Ascending aorta (tissue), 2 donors: ENCODE measurements at regions not wholly inside any gene's neighbourhood (a gene's known extent, or its start where the extent isn't known, plus 50 kb on each side); places are given as distances from the start of the nearest gene placed in this dataset.
"Not testable (repeated sequence)": the region's sequence is repeated elsewhere in the genome, so short reads cannot be mapped to it uniquely, and the experiment has no call there.

Source experiments
- DNase-seq, 2 donors: peaks; one replicate each; pipeline ENCODE4 v3.0.0-alpha.2; 2019; ENCODE audit warnings: low spot score in 2 of 2
- H3K27ac ChIP-seq, 2 donors: fragments of 200-600 bp; sonication (generic); one replicate each; pipeline ENCODE4 v1.5.1; 2016 to 2017; ENCODE audit warnings: mild to moderate bottlenecking in 1 of 2
- H3K27me3 ChIP-seq: fragments of 200-600 bp; sonication (generic); one replicate; pipeline ENCODE4 v1.5.1; 2017
- H3K36me3 ChIP-seq, 2 donors: fragments of 200-600 bp; sonication (generic); one replicate each; pipeline ENCODE4 v1.5.1; 2016
- H3K4me1 ChIP-seq, 2 donors: fragments of 200-600 bp; sonication (generic); one replicate each; pipeline ENCODE4 v1.5.1; 2016 to 2017; ENCODE audit warnings: mild to moderate bottlenecking in 1 of 2
- H3K4me3 ChIP-seq, 2 donors: fragments of 200-600 bp; sonication (generic); one replicate each; pipeline ENCODE4 v1.5.1; 2016 to 2017; ENCODE audit warnings: mild to moderate bottlenecking in 1 of 2
- H3K9me3 ChIP-seq, 2 donors: fragments of 200-600 bp; sonication (generic); one replicate each; pipeline ENCODE4 v1.5.1; 2016
- intact Hi-C: fragments of 100-400 bp; cut with DNase I; formaldehyde crosslinking; loops from one replicate; pipeline ENCODE4 v1.15.1; 2023
- TF ChIP-seq, protein P1 (sequence below), 3 experiments: fragments of 200-600 bp in 2 of 3; fragments of 450-650 bp in 1 of 3; sonication (generic) in 2 of 3; IDR thresholded peaks; one replicate each; pipeline ENCODE4 v1.5.1; 2016 to 2019; ENCODE audit warnings: antibody characterized with exemption in 3 of 3, mild to moderate bottlenecking in 1 of 3, moderate library complexity in 1 of 3

DNA sequence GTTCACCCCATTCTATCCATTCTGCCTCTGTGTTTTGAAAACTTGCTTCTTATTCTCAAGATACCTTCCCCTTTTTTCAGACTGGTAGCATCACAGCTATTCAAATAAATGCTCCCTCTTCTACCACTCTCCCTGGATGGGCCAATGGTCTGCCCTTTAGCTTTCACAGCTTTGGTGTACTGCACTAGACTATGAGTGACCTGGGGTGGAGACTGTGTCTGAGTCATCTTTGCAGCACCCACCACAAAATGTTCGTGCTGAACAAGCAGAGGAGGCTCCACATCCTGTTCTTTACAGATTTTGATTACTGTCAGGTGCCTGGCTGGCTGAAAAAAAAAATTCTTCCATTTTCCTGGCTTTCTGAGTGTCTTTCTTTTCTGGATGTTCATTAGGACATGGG is 1104.1 kb upstream of the TMEM132C start:
- Histone ChIP-seq H3K36me3 (no peaks in the 10 kb centered on the region), H3K9me3 (no peaks in the 10 kb centered on the region), H3K4me1 (no peaks in the 10 kb centered on the region), H3K27ac (no peak overlapping the region), H3K27me3 (no peaks in the 10 kb centered on the region), H3K4me3 (no peak overlapping the region)
- intact Hi-C loops = no loop called here
- no peak for DNase-seq
- TF ChIP-seq, protein P1, sequence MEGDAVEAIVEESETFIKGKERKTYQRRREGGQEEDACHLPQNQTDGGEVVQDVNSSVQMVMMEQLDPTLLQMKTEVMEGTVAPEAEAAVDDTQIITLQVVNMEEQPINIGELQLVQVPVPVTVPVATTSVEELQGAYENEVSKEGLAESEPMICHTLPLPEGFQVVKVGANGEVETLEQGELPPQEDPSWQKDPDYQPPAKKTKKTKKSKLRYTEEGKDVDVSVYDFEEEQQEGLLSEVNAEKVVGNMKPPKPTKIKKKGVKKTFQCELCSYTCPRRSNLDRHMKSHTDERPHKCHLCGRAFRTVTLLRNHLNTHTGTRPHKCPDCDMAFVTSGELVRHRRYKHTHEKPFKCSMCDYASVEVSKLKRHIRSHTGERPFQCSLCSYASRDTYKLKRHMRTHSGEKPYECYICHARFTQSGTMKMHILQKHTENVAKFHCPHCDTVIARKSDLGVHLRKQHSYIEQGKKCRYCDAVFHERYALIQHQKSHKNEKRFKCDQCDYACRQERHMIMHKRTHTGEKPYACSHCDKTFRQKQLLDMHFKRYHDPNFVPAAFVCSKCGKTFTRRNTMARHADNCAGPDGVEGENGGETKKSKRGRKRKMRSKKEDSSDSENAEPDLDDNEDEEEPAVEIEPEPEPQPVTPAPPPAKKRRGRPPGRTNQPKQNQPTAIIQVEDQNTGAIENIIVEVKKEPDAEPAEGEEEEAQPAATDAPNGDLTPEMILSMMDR (IDR thresholded peaks at IDR 0.05) = no peak

DNA sequence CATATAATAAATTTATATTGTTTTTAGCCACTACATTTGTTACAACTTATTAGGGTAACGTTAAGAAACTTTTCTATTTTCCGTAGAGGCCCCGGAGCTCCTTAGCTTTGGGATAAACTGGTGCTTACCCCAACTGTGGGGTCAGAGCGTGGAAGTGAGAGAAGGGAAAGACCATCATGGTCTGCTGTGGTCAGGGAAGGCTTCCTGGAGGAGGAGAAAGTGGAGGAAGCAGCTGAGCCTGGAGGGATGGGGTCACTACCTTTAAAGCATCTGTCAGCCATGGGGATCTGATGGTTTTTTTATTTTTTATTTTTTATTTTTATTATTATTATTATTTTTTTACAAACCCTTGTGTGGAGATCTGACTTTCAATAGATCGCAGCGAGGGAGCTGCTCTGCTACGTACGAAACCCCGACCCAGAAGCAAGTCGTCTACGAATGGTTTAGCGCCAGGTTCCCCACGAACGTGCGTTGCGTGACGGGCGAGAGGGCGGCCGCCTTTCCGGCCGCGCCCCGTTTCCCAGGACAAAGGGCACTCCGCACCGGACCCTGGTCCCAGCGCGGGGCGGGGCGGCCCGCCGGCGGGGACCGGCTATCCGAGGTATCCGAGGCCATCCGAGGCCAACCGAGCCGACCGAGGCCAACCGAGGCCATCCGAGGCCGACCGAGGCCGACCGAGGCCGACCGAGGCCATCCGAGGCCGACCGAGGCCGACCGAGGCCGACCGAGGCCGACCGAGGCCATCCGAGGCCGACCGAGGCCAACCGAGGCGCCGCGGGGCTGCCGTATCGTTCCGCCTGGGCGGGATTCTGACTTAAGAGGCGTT is 1101.2 kb upstream of the TMEM132C start:
- H3K9me3 ChIP-seq = no peaks in the 10 kb centered on the region
- H3K4me3 ChIP-seq = peak overlapping the region; percentile 37 to 65
- no peaks in the 10 kb centered on the region for H3K27me3 ChIP-seq
- TF ChIP-seq, protein P1 (IDR thresholded peaks at IDR 0.05) = no peak
- intact Hi-C loops = no loop called here
- no peaks in the 10 kb centered on the region for H3K36me3 ChIP-seq
- peak; percentile 18 to 76 for DNase-seq
- H3K27ac ChIP-seq = peak overlapping the region; percentile 6 to 38
- H3K4me1 ChIP-seq = no peaks in the 10 kb centered on the region

DNA sequence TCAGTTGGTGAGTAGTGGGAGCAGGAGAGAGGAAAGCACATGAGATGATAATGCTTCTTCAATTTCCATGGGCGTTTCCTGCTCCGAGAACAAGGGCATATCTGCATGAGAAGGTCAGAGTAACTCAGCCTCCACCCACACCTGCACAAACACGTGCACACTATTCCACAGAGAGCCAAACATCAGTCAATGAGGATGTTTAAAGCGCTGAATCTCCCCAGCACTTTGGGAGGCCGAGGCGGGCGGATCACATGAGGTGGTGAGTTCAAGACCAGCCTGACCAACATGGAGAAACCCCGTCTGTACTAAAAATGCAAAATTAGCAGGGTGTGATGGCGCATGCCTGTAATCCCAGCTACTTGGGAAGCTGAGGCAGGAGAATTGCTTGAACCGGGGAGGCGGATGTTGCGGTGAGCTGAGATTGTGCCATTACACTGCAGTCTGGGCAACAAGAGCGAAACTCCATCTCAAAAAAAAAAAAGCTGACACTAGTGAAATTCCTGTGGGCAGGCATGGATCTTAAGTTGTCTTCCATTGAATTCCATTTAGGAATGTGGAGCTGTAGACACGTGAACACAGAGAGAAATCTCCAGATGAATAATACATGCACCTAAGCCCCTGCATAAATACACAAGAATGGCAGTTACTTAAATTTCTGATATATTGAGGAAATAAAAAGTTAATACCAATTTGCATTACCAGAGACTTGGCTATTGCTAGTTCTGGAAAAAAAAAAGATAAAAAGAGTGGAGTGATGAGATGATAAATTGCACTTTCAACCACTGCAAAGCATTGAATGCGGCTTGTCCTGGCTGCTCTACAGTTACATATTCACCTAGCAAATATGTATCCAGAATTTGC is 1097.4 kb upstream of the TMEM132C start:
- H3K9me3 ChIP-seq = no peaks in the 10 kb centered on the region
- H3K27me3 ChIP-seq = no peaks in the 10 kb centered on the region
- no peaks in the 10 kb centered on the region for H3K4me1 ChIP-seq
- TF ChIP-seq, protein P1 (IDR thresholded peaks at IDR 0.05) = no peak
- intact Hi-C loops = no loop called here
- DNase-seq = no peak
- H3K36me3 ChIP-seq = no peaks in the 10 kb centered on the region
- no peak overlapping the region for H3K4me3 ChIP-seq
- H3K27ac ChIP-seq = no peak overlapping the region

GRCh38 chr12:127170226-127171180 is 1096.5 kb upstream of the TMEM132C start:
- intact Hi-C loops = no loop called here
- no peak overlapping the region for H3K27ac ChIP-seq
- DNase-seq = no peak
- no peaks in the 10 kb centered on the region for H3K4me1 ChIP-seq
- no peaks in the 10 kb centered on the region for H3K27me3 ChIP-seq
- TF ChIP-seq, protein P1 (IDR thresholded peaks at IDR 0.05) = no peak
- H3K9me3 ChIP-seq = no peaks in the 10 kb centered on the region
- H3K36me3 ChIP-seq = no peaks in the 10 kb centered on the region
- no peak overlapping the region for H3K4me3 ChIP-seq

DNA sequence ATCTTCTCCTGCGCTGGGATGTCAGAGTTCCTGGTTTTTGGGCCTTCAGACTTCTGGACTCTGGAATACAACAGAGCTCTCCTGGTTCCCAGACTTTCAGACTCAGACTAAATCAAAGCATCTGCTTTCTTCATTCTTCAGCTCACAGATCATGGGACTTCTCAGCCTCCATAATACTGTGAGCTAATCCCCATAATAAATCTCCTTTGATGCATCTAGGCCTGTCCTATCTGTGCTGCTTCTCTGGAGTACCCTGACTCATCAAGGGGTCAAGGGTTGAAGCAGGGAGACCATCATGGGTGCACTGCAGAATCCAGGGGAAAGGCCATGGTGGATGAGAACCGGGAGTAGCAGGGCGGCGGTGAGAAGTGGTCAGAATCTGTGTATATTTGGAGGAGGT is 1094.1 kb upstream of the TMEM132C start:
- H3K36me3 ChIP-seq = no peaks in the 10 kb centered on the region
- H3K9me3 ChIP-seq = peaks cover 12 to 16% of the 10 kb centered on the region in 2 donors
- DNase-seq = no peak
- H3K4me3 ChIP-seq = no peak overlapping the region
- H3K27ac ChIP-seq = no peak overlapping the region
- TF ChIP-seq, protein P1 (IDR thresholded peaks at IDR 0.05) = no peak
- no peaks in the 10 kb centered on the region for H3K4me1 ChIP-seq
- intact Hi-C loops = no loop called here
- H3K27me3 ChIP-seq = no peaks in the 10 kb centered on the region

DNA sequence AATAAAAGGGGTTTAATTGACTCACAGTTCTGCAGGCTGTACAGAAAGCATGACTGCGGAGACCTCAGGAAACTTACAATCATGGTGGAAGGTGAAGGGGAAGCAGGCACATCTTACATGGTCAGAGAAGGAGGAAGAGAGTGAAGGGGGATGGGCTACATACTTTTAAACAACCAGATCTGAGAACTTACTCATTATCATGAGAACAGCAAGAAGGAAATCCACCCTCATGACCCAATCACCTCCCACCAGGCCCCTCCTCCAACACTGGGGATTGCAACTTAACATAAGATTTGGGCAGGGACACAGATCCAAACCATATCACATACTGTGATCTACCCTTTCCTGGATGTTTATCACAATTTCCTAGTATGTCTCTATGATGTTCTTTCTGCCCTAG is 1093.0 kb upstream of the TMEM132C start:
- H3K27me3 ChIP-seq, H3K4me3 ChIP-seq, H3K36me3 ChIP-seq, DNase-seq, H3K4me1 ChIP-seq, intact Hi-C loops, H3K27ac ChIP-seq: not testable (repeated sequence)
- H3K9me3 ChIP-seq = peaks cover 12 to 16% of the 10 kb centered on the region in 2 donors
